ENCODE measurements at regions not wholly inside any gene's neighbourhood (a gene's known extent, or its start where the extent isn't known, plus 50 kb on each side); places are given as distances from the start of the nearest gene placed in this dataset.

GRCh38 chr2:228268756-228269155 is 87.3 kb upstream of the SPHKAP start:
- Histone ChIP-seq H2BK12ac (ENCODE audit: low read length in 2 of 2) (no peak overlapping the region), H2AK5ac (ENCODE audit: low read length, severe bottlenecking) (no peak overlapping the region), H3K36me3 (ENCODE audit: control insufficient read depth in 1 of 2, insufficient read depth in 2 of 2, low read depth in 1 of 2, low read length in 2 of 2) (no peaks in the 10 kb centered on the region), H4K8ac (ENCODE audit: low read length) (no peak overlapping the region), H3K9me3 (ENCODE audit: control insufficient read depth, low read length) (no peaks in the 10 kb centered on the region), H3K18ac (ENCODE audit: low read depth in 1 of 2, low read length in 2 of 2) (no peak overlapping the region), H3K27ac (ENCODE audit: low read length, poor library complexity, severe bottlenecking) (no peak overlapping the region), H2BK15ac (ENCODE audit: low read depth, poor library complexity, severe bottlenecking) (no peak overlapping the region), H4K91ac (ENCODE audit: low read length) (no peak overlapping the region), H3K14ac (ENCODE audit: low read length in 2 of 2) (no peak overlapping the region), H3K4me2 (ENCODE audit: low read length, poor library complexity, severe bottlenecking) (no peak overlapping the region), H3K4me3 (ENCODE audit: insufficient read depth in 1 of 2, low read depth in 1 of 2, low read length in 2 of 2) (no peak overlapping the region), H3K79me1 (replicated peaks; ENCODE audit: low read length, poor library complexity, severe bottlenecking) (no peaks in the 10 kb centered on the region), H3K4ac (ENCODE audit: low read depth in 1 of 2, low read length in 2 of 2) (no peak overlapping the region), H3K27me3 (ENCODE audit: control insufficient read depth in 1 of 2, insufficient read depth in 1 of 2, low read length in 2 of 2) (no peaks in the 10 kb centered on the region), H2BK5ac (ENCODE audit: low read depth, low read length, poor library complexity, severe bottlenecking) (no peak overlapping the region), H3K4me1 (ENCODE audit: control insufficient read depth, insufficient read depth, low read depth, low read length) (no peaks in the 10 kb centered on the region), H2AFZ (ENCODE audit: low read depth, low read length) (no peak overlapping the region), H2BK120ac (ENCODE audit: low read depth, low read length) (no peak overlapping the region), H3K23ac (ENCODE audit: low read length in 2 of 2) (no peak overlapping the region), H3K9ac (ENCODE audit: low read length) (no peak overlapping the region)
- no CpG with 5 or more reads among the region's 1 CpG for WGBS
- no peak for DNase-seq

- no peaks in the 10 kb centered on the region for H3K79me1 ChIP-seq (replicated peaks; ENCODE audit: low read length, poor library complexity, severe bottlenecking)
- H3K36me3 ChIP-seq (ENCODE audit: control insufficient read depth in 1 of 2, insufficient read depth in 2 of 2, low read depth in 1 of 2, low read length in 2 of 2): no peaks in the 10 kb centered on the region
- H3K23ac ChIP-seq (ENCODE audit: low read length in 2 of 2): no peak overlapping the region
- WGBS: no CpG with 5 or more reads among the region's 2 CpGs
- no peak overlapping the region for H2BK15ac ChIP-seq (ENCODE audit: low read depth, poor library complexity, severe bottlenecking)
- H3K14ac ChIP-seq (ENCODE audit: low read length in 2 of 2): no peak overlapping the region
- no peaks in the 10 kb centered on the region for H3K27me3 ChIP-seq (ENCODE audit: control insufficient read depth in 1 of 2, insufficient read depth in 1 of 2, low read length in 2 of 2)
- H2BK12ac ChIP-seq (ENCODE audit: low read length in 2 of 2): no peak overlapping the region
- no peak overlapping the region for H2AFZ ChIP-seq (ENCODE audit: low read depth, low read length)
- H3K27ac ChIP-seq (ENCODE audit: low read length, poor library complexity, severe bottlenecking): no peak overlapping the region
- DNase-seq: no peak
- H4K8ac ChIP-seq (ENCODE audit: low read length): no peak overlapping the region
- no peak overlapping the region for H2AK5ac ChIP-seq (ENCODE audit: low read length, severe bottlenecking)
- H3K4me3 ChIP-seq (ENCODE audit: insufficient read depth in 1 of 2, low read depth in 1 of 2, low read length in 2 of 2): no peak overlapping the region
- no peak overlapping the region for H3K4me2 ChIP-seq (ENCODE audit: low read length, poor library complexity, severe bottlenecking)
- H3K9me3 ChIP-seq (ENCODE audit: control insufficient read depth, low read length): no peaks in the 10 kb centered on the region
- no peak overlapping the region for H3K4ac ChIP-seq (ENCODE audit: low read depth in 1 of 2, low read length in 2 of 2)
- H2BK120ac ChIP-seq (ENCODE audit: low read depth, low read length): no peak overlapping the region
- no peaks in the 10 kb centered on the region for H3K4me1 ChIP-seq (ENCODE audit: control insufficient read depth, insufficient read depth, low read depth, low read length)
- H4K91ac ChIP-seq (ENCODE audit: low read length): no peak overlapping the region
- H3K18ac ChIP-seq (ENCODE audit: low read depth in 1 of 2, low read length in 2 of 2): no peak overlapping the region
- H3K9ac ChIP-seq (ENCODE audit: low read length): no peak overlapping the region
- no peak overlapping the region for H2BK5ac ChIP-seq (ENCODE audit: low read depth, low read length, poor library complexity, severe bottlenecking)
These were observed 86.8 kb upstream of the SPHKAP start for GRCh38 chr2:228268301-228268700.

- H4K91ac ChIP-seq (ENCODE audit: low read length): no peak overlapping the region
- H3K27me3 ChIP-seq (ENCODE audit: control insufficient read depth in 1 of 2, insufficient read depth in 1 of 2, low read length in 2 of 2): no peaks in the 10 kb centered on the region
- no peak overlapping the region for H3K4me3 ChIP-seq (ENCODE audit: insufficient read depth in 1 of 2, low read depth in 1 of 2, low read length in 2 of 2)
- H3K79me1 ChIP-seq (replicated peaks; ENCODE audit: low read length, poor library complexity, severe bottlenecking): no peaks in the 10 kb centered on the region
- no peak overlapping the region for H2BK5ac ChIP-seq (ENCODE audit: low read depth, low read length, poor library complexity, severe bottlenecking)
- no peak overlapping the region for H2BK120ac ChIP-seq (ENCODE audit: low read depth, low read length)
- no peak overlapping the region for H3K14ac ChIP-seq (ENCODE audit: low read length in 2 of 2)
- no peak overlapping the region for H2BK12ac ChIP-seq (ENCODE audit: low read length in 2 of 2)
- H3K23ac ChIP-seq (ENCODE audit: low read length in 2 of 2): no peak overlapping the region
- H2AK5ac ChIP-seq (ENCODE audit: low read length, severe bottlenecking): no peak overlapping the region
- no peaks in the 10 kb centered on the region for H3K4me1 ChIP-seq (ENCODE audit: control insufficient read depth, insufficient read depth, low read depth, low read length)
- no peak for DNase-seq
- H3K27ac ChIP-seq (ENCODE audit: low read length, poor library complexity, severe bottlenecking): no peak overlapping the region
- 86% methylated on average over 3 of the region's 3 CpGs for WGBS
- no peak overlapping the region for H3K4ac ChIP-seq (ENCODE audit: low read depth in 1 of 2, low read length in 2 of 2)
- H3K9me3 ChIP-seq (ENCODE audit: control insufficient read depth, low read length): no peaks in the 10 kb centered on the region
- no peak overlapping the region for H3K4me2 ChIP-seq (ENCODE audit: low read length, poor library complexity, severe bottlenecking)
- no peak overlapping the region for H2AFZ ChIP-seq (ENCODE audit: low read depth, low read length)
- no peaks in the 10 kb centered on the region for H3K36me3 ChIP-seq (ENCODE audit: control insufficient read depth in 1 of 2, insufficient read depth in 2 of 2, low read depth in 1 of 2, low read length in 2 of 2)
- H4K8ac ChIP-seq (ENCODE audit: low read length): no peak overlapping the region
- no peak overlapping the region for H3K9ac ChIP-seq (ENCODE audit: low read length)
- H2BK15ac ChIP-seq (ENCODE audit: low read depth, poor library complexity, severe bottlenecking): no peak overlapping the region
- H3K18ac ChIP-seq (ENCODE audit: low read depth in 1 of 2, low read length in 2 of 2): no peak overlapping the region
These were observed 81.7 kb upstream of the SPHKAP start for GRCh38 chr2:228263156-228263555.

- no peak overlapping the region for H2BK5ac ChIP-seq (ENCODE audit: low read depth, low read length, poor library complexity, severe bottlenecking)
- H3K36me3 ChIP-seq (ENCODE audit: control insufficient read depth in 1 of 2, insufficient read depth in 2 of 2, low read depth in 1 of 2, low read length in 2 of 2): no peaks in the 10 kb centered on the region
- H3K4ac ChIP-seq (ENCODE audit: low read depth in 1 of 2, low read length in 2 of 2): no peak overlapping the region
- no peaks in the 10 kb centered on the region for H3K4me1 ChIP-seq (ENCODE audit: control insufficient read depth, insufficient read depth, low read depth, low read length)
- no peak overlapping the region for H3K27ac ChIP-seq (ENCODE audit: low read length, poor library complexity, severe bottlenecking)
- H3K79me1 ChIP-seq (replicated peaks; ENCODE audit: low read length, poor library complexity, severe bottlenecking): no peaks in the 10 kb centered on the region
- no peak overlapping the region for H2BK15ac ChIP-seq (ENCODE audit: low read depth, poor library complexity, severe bottlenecking)
- no peak overlapping the region for H3K14ac ChIP-seq (ENCODE audit: low read length in 2 of 2)
- DNase-seq: no peak
- WGBS: 74% methylated on average over 7 of the region's 7 CpGs
- H3K18ac ChIP-seq (ENCODE audit: low read depth in 1 of 2, low read length in 2 of 2): no peak overlapping the region
- no peak overlapping the region for H3K4me3 ChIP-seq (ENCODE audit: insufficient read depth in 1 of 2, low read depth in 1 of 2, low read length in 2 of 2)
- H3K27me3 ChIP-seq (ENCODE audit: control insufficient read depth in 1 of 2, insufficient read depth in 1 of 2, low read length in 2 of 2): no peaks in the 10 kb centered on the region
- H3K23ac ChIP-seq (ENCODE audit: low read length in 2 of 2): no peak overlapping the region
- no peak overlapping the region for H2AFZ ChIP-seq (ENCODE audit: low read depth, low read length)
- H3K9ac ChIP-seq (ENCODE audit: low read length): no peak overlapping the region
- no peak overlapping the region for H3K4me2 ChIP-seq (ENCODE audit: low read length, poor library complexity, severe bottlenecking)
- no peak overlapping the region for H4K91ac ChIP-seq (ENCODE audit: low read length)
- no peak overlapping the region for H2BK120ac ChIP-seq (ENCODE audit: low read depth, low read length)
- no peak overlapping the region for H4K8ac ChIP-seq (ENCODE audit: low read length)
- no peak overlapping the region for H2BK12ac ChIP-seq (ENCODE audit: low read length in 2 of 2)
- H2AK5ac ChIP-seq (ENCODE audit: low read length, severe bottlenecking): no peak overlapping the region
- no peaks in the 10 kb centered on the region for H3K9me3 ChIP-seq (ENCODE audit: control insufficient read depth, low read length)
These were observed 80.1 kb upstream of the SPHKAP start for GRCh38 chr2:228261546-228261945.

Measured in mesenchymal stem cell (in vitro differentiated cells and primary cell).